ENCODE measurements at regions not wholly inside any gene's neighbourhood (a gene's known extent, or its start where the extent isn't known, plus 50 kb on each side); places are given as distances from the start of the nearest gene placed in this dataset.

DNA sequence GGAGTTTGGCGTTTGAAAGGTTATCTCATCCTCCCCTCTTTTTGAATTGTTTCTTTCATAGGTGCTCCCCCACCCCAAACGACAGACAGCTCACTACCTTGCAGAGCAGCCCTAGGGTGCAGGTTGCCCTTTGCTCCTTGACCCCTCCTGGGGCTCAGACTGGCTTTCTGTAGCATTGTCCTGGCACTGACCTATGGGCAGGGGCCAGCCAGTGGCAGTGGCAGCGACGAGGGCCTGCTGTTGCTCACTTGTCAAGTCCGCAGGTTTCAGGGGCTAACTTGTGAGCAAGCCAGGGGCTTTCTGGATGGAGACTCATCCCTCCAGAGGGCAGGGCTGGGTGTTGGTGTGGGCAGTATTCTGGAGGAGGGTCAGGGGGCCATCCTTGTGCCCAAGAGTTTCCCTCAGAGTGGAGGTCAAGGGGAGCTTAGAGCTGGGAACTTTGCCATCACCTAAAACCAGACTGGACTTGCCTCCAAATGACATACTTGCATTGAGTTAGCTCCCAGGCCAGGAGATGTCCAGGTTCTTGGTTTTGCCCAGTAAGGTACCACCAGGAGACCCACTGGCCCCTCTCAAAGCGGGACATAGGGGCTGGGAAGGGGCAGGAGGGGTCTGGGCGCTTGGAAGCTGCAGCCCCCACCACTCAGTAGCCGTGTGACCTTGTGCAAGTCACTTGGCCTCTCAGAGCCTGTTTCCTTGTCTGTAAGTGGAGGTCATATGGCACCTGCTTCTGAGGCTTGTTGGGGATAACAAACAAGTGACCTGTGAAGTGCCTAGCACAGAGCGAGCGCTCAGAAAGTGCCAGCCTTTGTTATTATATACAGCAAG is 53.5 kb upstream of the CDKN2AIPNL start:
- TF ChIP-seq, protein P1, sequence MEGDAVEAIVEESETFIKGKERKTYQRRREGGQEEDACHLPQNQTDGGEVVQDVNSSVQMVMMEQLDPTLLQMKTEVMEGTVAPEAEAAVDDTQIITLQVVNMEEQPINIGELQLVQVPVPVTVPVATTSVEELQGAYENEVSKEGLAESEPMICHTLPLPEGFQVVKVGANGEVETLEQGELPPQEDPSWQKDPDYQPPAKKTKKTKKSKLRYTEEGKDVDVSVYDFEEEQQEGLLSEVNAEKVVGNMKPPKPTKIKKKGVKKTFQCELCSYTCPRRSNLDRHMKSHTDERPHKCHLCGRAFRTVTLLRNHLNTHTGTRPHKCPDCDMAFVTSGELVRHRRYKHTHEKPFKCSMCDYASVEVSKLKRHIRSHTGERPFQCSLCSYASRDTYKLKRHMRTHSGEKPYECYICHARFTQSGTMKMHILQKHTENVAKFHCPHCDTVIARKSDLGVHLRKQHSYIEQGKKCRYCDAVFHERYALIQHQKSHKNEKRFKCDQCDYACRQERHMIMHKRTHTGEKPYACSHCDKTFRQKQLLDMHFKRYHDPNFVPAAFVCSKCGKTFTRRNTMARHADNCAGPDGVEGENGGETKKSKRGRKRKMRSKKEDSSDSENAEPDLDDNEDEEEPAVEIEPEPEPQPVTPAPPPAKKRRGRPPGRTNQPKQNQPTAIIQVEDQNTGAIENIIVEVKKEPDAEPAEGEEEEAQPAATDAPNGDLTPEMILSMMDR (IDR thresholded peaks at IDR 0.05; ENCODE audit: insufficient read depth, low read length, poor library complexity, severe bottlenecking), result no peak
- no peak for TF ChIP-seq EZH2phosphoT487 (conservative IDR thresholded peaks at IDR 0.05; ENCODE audit: low read length)
